OCI-LY3 (cell line): ENCODE measurements at regions not wholly inside any gene's neighbourhood (a gene's known extent, or its start where the extent isn't known, plus 50 kb on each side); places are given as distances from the start of the nearest gene placed in this dataset.

ENCODE experiments used
- EZH2phosphoT487 ChIP-seq: fragments of 200-600 bp; shearing (Covaris generic); IDR thresholded peaks from 2 replicates; pipeline ENCODE4 v1.6.1; 2018; ENCODE audit warnings: antibody characterized with exemption, mixed run types, low read depth
- TF ChIP-seq, protein P1 (sequence below): fragments of 200-600, 300-600 bp; sonication (generic); IDR thresholded peaks from 2 replicates; pipeline ENCODE4 v1.5.1; 2014; ENCODE audit warnings: antibody characterized with exemption, low read length, low read depth

DNA sequence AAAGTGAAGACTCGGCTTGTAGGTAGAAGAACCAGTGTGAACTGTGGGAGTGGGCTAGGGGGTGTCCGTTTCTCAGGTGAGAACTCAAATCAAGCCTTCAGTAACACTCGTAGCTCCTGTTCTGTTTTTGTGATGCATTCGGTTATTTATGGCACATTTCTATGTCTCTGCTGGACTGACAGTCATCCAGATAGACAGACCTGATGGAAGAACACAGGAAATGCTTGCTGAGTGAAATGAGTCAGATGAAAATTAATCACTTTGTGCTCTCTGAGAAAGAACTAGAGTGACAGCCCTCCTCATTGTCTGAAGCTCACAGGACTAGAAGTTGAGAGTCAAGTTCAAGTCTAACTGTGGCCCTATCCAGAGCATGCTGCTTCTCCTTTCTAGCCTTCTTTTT, 360.1 kb upstream of the PLXNA2 start:
- TF ChIP-seq, protein P1, sequence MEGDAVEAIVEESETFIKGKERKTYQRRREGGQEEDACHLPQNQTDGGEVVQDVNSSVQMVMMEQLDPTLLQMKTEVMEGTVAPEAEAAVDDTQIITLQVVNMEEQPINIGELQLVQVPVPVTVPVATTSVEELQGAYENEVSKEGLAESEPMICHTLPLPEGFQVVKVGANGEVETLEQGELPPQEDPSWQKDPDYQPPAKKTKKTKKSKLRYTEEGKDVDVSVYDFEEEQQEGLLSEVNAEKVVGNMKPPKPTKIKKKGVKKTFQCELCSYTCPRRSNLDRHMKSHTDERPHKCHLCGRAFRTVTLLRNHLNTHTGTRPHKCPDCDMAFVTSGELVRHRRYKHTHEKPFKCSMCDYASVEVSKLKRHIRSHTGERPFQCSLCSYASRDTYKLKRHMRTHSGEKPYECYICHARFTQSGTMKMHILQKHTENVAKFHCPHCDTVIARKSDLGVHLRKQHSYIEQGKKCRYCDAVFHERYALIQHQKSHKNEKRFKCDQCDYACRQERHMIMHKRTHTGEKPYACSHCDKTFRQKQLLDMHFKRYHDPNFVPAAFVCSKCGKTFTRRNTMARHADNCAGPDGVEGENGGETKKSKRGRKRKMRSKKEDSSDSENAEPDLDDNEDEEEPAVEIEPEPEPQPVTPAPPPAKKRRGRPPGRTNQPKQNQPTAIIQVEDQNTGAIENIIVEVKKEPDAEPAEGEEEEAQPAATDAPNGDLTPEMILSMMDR, result no peak
- TF ChIP-seq EZH2phosphoT487, result no peak
